H9 (cell line): ENCODE measurements at regions not wholly inside any gene's neighbourhood (a gene's known extent, or its start where the extent isn't known, plus 50 kb on each side); places are given as distances from the start of the nearest gene placed in this dataset.

Source experiments
- DNase-seq: peaks from one replicate; pipeline ENCODE4 v3.0.0-alpha.2; 2017
- H2AFZ ChIP-seq: one replicate; pipeline ENCODE4 v1.6.1; 2013; ENCODE audit warnings: mild to moderate bottlenecking, low read length, control low read depth, moderate library complexity
- H2AK5ac ChIP-seq: 2 replicates; pipeline ENCODE4 v1.6.1; 2013; ENCODE audit warnings: low read length, control low read depth, mixed read lengths; ENCODE audit not compliant: insufficient read length
- H2BK120ac ChIP-seq: one replicate; pipeline ENCODE4 v1.6.1; 2013; ENCODE audit warnings: low read depth, mild to moderate bottlenecking, low read length, control low read depth, inconsistent platforms; ENCODE audit not compliant: poor library complexity, severe bottlenecking
- H2BK12ac ChIP-seq: 2 replicates; pipeline ENCODE4 v1.6.1; 2013; ENCODE audit warnings: low read length, control low read depth, mixed read lengths, low read depth; ENCODE audit not compliant: insufficient read length
- H2BK15ac ChIP-seq: 2 replicates; pipeline ENCODE4 v1.6.1; 2013; ENCODE audit warnings: low read depth, low read length, control low read depth
- H2BK20ac ChIP-seq: one replicate; pipeline ENCODE4 v1.6.1; 2013; ENCODE audit warnings: low read depth, mild to moderate bottlenecking, low read length, control low read depth, inconsistent platforms; ENCODE audit not compliant: poor library complexity, severe bottlenecking
- H2BK5ac ChIP-seq: 2 replicates; pipeline ENCODE4 v1.6.1; 2013; ENCODE audit warnings: low read length, control low read depth, mixed read lengths; ENCODE audit not compliant: insufficient read length
- H3K14ac ChIP-seq: 2 replicates; pipeline ENCODE4 v1.6.1; 2013; ENCODE audit warnings: low read length, control low read depth; ENCODE audit not compliant: insufficient read depth
- H3K18ac ChIP-seq: 2 replicates; pipeline ENCODE4 v1.6.1; 2013; ENCODE audit warnings: low read depth, mild to moderate bottlenecking, mixed read lengths, low read length, control low read depth; ENCODE audit not compliant: insufficient read length
- H3K23ac ChIP-seq: 2 replicates; pipeline ENCODE4 v1.6.1; 2013; ENCODE audit warnings: low read length, control low read depth, mixed read lengths, low read depth; ENCODE audit not compliant: insufficient read length
- H3K23me2 ChIP-seq: 2 replicates; pipeline ENCODE4 v1.6.1; 2013; ENCODE audit warnings: low read depth, mild to moderate bottlenecking, mixed read lengths, low read length, control low read depth; ENCODE audit not compliant: insufficient read length, poor library complexity, severe bottlenecking
- H3K27ac ChIP-seq: 2 replicates; pipeline ENCODE4 v1.5.1; 2013; ENCODE audit warnings: low read length, control low read depth, mixed read lengths, low read depth; ENCODE audit not compliant: insufficient read length
- H3K27me3 ChIP-seq: 2 replicates; pipeline ENCODE4 v1.6.1; 2013; ENCODE audit warnings: low read length, control low read depth, inconsistent platforms; ENCODE audit not compliant: insufficient read depth
- H3K4ac ChIP-seq: 2 replicates; pipeline ENCODE4 v1.6.1; 2013; ENCODE audit warnings: low read depth, mild to moderate bottlenecking, control low read depth, inconsistent platforms, low read length, moderate library complexity
- H3K4me1 ChIP-seq: 2 replicates; pipeline ENCODE4 v1.6.1; 2013; ENCODE audit warnings: low read length, control low read depth, inconsistent platforms; ENCODE audit not compliant: insufficient read depth
- H3K4me2 ChIP-seq: 2 replicates; pipeline ENCODE4 v1.6.1; 2013; ENCODE audit warnings: low read length, control low read depth, mixed read lengths; ENCODE audit not compliant: insufficient read length, insufficient read depth
- H3K56ac ChIP-seq: 2 replicates; pipeline ENCODE4 v1.6.1; 2013; ENCODE audit warnings: low read depth, mild to moderate bottlenecking, mixed read lengths, low read length, control low read depth; ENCODE audit not compliant: insufficient read length
- H3K79me1 ChIP-seq: 2 replicates; pipeline ENCODE4 v1.6.1; 2013; ENCODE audit warnings: low read depth, mild to moderate bottlenecking, moderate library complexity, low read length, control low read depth, inconsistent platforms; ENCODE audit not compliant: insufficient read depth, poor library complexity, severe bottlenecking
- H3K79me2 ChIP-seq: 2 replicates; pipeline ENCODE4 v1.6.1; 2013; ENCODE audit warnings: low read length, control low read depth, inconsistent platforms; ENCODE audit not compliant: insufficient read depth
- H3K9ac ChIP-seq: 2 replicates; pipeline ENCODE4 v1.6.1; 2013; ENCODE audit warnings: low read length, control low read depth, mixed read lengths; ENCODE audit not compliant: insufficient read length; ENCODE audit errors: extremely low read depth
- H3K9me3 ChIP-seq: one replicate; pipeline ENCODE4 v1.6.1; 2013; ENCODE audit warnings: low read depth, low read length, inconsistent platforms; ENCODE audit not compliant: control insufficient read depth
- H3T11ph ChIP-seq: one replicate; pipeline ENCODE4 v1.6.1; 2013; ENCODE audit warnings: mild to moderate bottlenecking, low read length, control low read depth, inconsistent platforms
- H4K20me1 ChIP-seq: one replicate; pipeline ENCODE4 v1.6.1; 2013; ENCODE audit not compliant: control insufficient read depth, insufficient read length, insufficient read depth
- H4K5ac ChIP-seq: 2 replicates; pipeline ENCODE4 v1.6.1; 2013; ENCODE audit warnings: low read depth, mild to moderate bottlenecking, mixed read lengths, low read length, control low read depth; ENCODE audit not compliant: insufficient read length
- H4K8ac ChIP-seq: replicated peaks from 2 replicates; pipeline ENCODE4 v1.6.1; 2013; ENCODE audit warnings: low read length, control low read depth, mixed read lengths, low read depth; ENCODE audit not compliant: insufficient read length
- H4K91ac ChIP-seq: 2 replicates; pipeline ENCODE4 v1.6.1; 2013; ENCODE audit warnings: low read depth, mild to moderate bottlenecking, moderate library complexity, mixed read lengths, low read length, control low read depth; ENCODE audit not compliant: insufficient read length
- H3K27ac Mint-ChIP-seq, 3 experiments: 2 replicates in 2 of 3; 3 replicates in 1 of 3; pipeline ENCODE4 v1.8.0; 2020 to 2021; ENCODE audit warnings: mixed read lengths in 3 of 3, mild to moderate bottlenecking in 1 of 3, moderate library complexity in 1 of 3
- H3K27me3 Mint-ChIP-seq: 2 replicates; pipeline ENCODE4 v1.8.0; 2021; ENCODE audit warnings: low read depth, mild to moderate bottlenecking, moderate library complexity, mixed read lengths
- H3K36me3 Mint-ChIP-seq, 3 experiments: 2 replicates in 2 of 3; 3 replicates in 1 of 3; pipeline ENCODE4 v1.8.0; 2020 to 2021; ENCODE audit warnings: low read depth in 3 of 3, mixed read lengths in 3 of 3; ENCODE audit not compliant: insufficient read depth in 1 of 3
- H3K4me1 Mint-ChIP-seq, 2 experiments: 2 replicates each; pipeline ENCODE4 v1.8.0; 2020; ENCODE audit warnings: mixed read lengths in 2 of 2
- H3K4me3 Mint-ChIP-seq, 2 experiments: 2 replicates in 1 of 2; 3 replicates in 1 of 2; pipeline ENCODE4 v1.8.0; 2020 to 2021; ENCODE audit warnings: mild to moderate bottlenecking in 2 of 2, mixed read lengths in 2 of 2, moderate library complexity in 1 of 2
- H3K9me3 Mint-ChIP-seq, 2 experiments: 2 replicates in 1 of 2; 3 replicates in 1 of 2; pipeline ENCODE4 v1.8.0; 2020; ENCODE audit warnings: mild to moderate bottlenecking in 2 of 2, mixed read lengths in 2 of 2, moderate library complexity in 1 of 2
- TF ChIP-seq, protein P1 (sequence below): fragments of 200-600 bp; sonication (generic); conservative IDR thresholded peaks from 3 replicates; pipeline ENCODE4 v1.8.0; 2021; ENCODE audit warnings: antibody characterized with exemption, mild to moderate bottlenecking

DNA sequence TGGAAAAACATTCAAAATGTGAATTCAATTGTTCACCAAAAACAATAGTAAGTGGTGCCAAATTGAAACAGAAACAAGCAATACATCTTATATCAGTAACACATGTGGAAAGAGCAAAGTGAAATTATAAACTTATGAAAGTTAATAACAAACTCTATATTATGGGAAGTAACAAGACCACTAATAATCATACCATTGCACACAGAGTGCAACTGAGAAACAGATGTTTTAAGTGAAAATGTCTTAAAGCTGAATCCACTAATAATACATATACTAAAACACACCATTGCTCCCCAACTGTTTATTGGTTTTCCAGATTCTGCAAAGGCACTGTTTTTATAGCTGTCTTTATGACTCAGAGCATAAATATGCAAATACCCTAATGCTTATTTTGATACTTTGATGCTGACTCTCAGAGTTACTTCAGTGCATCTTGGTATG is 292.3 kb downstream of the RFPL4B start:
- H4K91ac ChIP-seq, result no peak overlapping the region
- no peak overlapping the region for H3K4me2 ChIP-seq
- no peak overlapping the region for H3K27ac Mint-ChIP-seq
- no peak for DNase-seq
- H3K4me1 ChIP-seq, result no peaks in the 10 kb centered on the region
- H2BK15ac ChIP-seq, result no peak overlapping the region
- H4K8ac ChIP-seq, result no peak overlapping the region
- H2AFZ ChIP-seq, result no peak overlapping the region
- H2BK120ac ChIP-seq, result no peak overlapping the region
- H3K23ac ChIP-seq, result no peak overlapping the region
- no peaks in the 10 kb centered on the region for H3K79me1 ChIP-seq
- H4K20me1 ChIP-seq, result no peaks in the 10 kb centered on the region
- H3K18ac ChIP-seq, result no peak overlapping the region
- H3K23me2 ChIP-seq, result no peaks in the 10 kb centered on the region
- TF ChIP-seq, protein P1, sequence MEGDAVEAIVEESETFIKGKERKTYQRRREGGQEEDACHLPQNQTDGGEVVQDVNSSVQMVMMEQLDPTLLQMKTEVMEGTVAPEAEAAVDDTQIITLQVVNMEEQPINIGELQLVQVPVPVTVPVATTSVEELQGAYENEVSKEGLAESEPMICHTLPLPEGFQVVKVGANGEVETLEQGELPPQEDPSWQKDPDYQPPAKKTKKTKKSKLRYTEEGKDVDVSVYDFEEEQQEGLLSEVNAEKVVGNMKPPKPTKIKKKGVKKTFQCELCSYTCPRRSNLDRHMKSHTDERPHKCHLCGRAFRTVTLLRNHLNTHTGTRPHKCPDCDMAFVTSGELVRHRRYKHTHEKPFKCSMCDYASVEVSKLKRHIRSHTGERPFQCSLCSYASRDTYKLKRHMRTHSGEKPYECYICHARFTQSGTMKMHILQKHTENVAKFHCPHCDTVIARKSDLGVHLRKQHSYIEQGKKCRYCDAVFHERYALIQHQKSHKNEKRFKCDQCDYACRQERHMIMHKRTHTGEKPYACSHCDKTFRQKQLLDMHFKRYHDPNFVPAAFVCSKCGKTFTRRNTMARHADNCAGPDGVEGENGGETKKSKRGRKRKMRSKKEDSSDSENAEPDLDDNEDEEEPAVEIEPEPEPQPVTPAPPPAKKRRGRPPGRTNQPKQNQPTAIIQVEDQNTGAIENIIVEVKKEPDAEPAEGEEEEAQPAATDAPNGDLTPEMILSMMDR, result no peak
- H3K27me3 ChIP-seq, result no peaks in the 10 kb centered on the region
- no peaks in the 10 kb centered on the region; a peak in 2 of 5 replicates for H3K9me3 Mint-ChIP-seq
- H3K14ac ChIP-seq, result no peak overlapping the region
- H3K27me3 Mint-ChIP-seq, result no peaks in the 10 kb centered on the region
- H3K4me3 Mint-ChIP-seq, result no peak overlapping the region
- H3K56ac ChIP-seq, result no peak overlapping the region
- no peaks in the 10 kb centered on the region for H3K9me3 ChIP-seq
- no peak overlapping the region for H3K27ac ChIP-seq
- H2BK12ac ChIP-seq, result no peak overlapping the region
- no peak overlapping the region for H2AK5ac ChIP-seq
- H4K5ac ChIP-seq, result no peak overlapping the region
- no peak overlapping the region for H3T11ph ChIP-seq
- no peak overlapping the region for H3K4ac ChIP-seq
- no peaks in the 10 kb centered on the region for H3K4me1 Mint-ChIP-seq
- no peaks in the 10 kb centered on the region for H3K79me2 ChIP-seq
- no peak overlapping the region for H2BK5ac ChIP-seq
- no peaks in the 10 kb centered on the region for H3K36me3 Mint-ChIP-seq
- no peak overlapping the region for H3K9ac ChIP-seq
- H2BK20ac ChIP-seq, result no peak overlapping the region
